A549 (cell line): ENCODE measurements at regions not wholly inside any gene's neighbourhood (a gene's known extent, or its start where the extent isn't known, plus 50 kb on each side); places are given as distances from the start of the nearest gene placed in this dataset.

Source experiments
- CBX2 ChIP-seq: fragments of 200-600 bp; sonication (generic); IDR thresholded peaks from 2 replicates; pipeline ENCODE4 v1.6.1; 2016; ENCODE audit warnings: low read depth, mild to moderate bottlenecking, borderline replicate concordance
- CEBPB ChIP-seq, 2 experiments: fragments of >200 bp in 1 of 2; sonication (Bioruptor Twin) in 1 of 2; formaldehyde crosslinking in 1 of 2; IDR thresholded peaks; 2 replicates each; pipeline ENCODE4 v1.6.1; 2012 to 2016
- CTCF ChIP-seq: fragments of >200 bp; sonication (Bioruptor Twin); formaldehyde crosslinking; IDR thresholded peaks from 3 replicates; pipeline ENCODE4 v1.5.1; 2016
- JUN ChIP-seq, 2 experiments: fragments of >200 bp; sonication (Bioruptor Twin); formaldehyde crosslinking; IDR thresholded peaks; 2 replicates in 1 of 2; 3 replicates in 1 of 2; pipeline ENCODE4 v1.6.1; 2016 to 2017
- MAFK ChIP-seq: fragments of 450-650 bp; IDR thresholded peaks from 2 replicates; pipeline ENCODE4 v1.6.1; 2014; ENCODE audit not compliant: partially characterized antibody
- MAX ChIP-seq: IDR thresholded peaks from 2 replicates; pipeline ENCODE4 v1.6.1; 2012
- MYC ChIP-seq: IDR thresholded peaks from 2 replicates; pipeline ENCODE4 v1.6.1; 2012; ENCODE audit warnings: mild to moderate bottlenecking, inconsistent platforms, low read length, improper control_type of control experiment, borderline replicate concordance
- PHF8 ChIP-seq: fragments of 200-600 bp; sonication (generic); IDR thresholded peaks from 2 replicates; pipeline ENCODE4 v1.6.1; 2016; ENCODE audit warnings: low read depth, mild to moderate bottlenecking, antibody characterized with exemption, moderate library complexity, borderline replicate concordance
- SMC3 ChIP-seq: fragments of >200 bp; sonication (Bioruptor Twin); formaldehyde crosslinking; IDR thresholded peaks from 3 replicates; pipeline ENCODE4 v1.6.1; 2018; ENCODE audit warnings: inconsistent platforms

- no peak for TF ChIP-seq SMC3
- no peak for TF ChIP-seq CTCF
- TF ChIP-seq PHF8, result no peak
- no peak for TF ChIP-seq JUN (IDR thresholded peaks at IDR 0.05)
- TF ChIP-seq MAFK, result no peak
- TF ChIP-seq CEBPB (IDR thresholded peaks at IDR 0.05), result no peak
- TF ChIP-seq MYC, result no peak
- no peak for TF ChIP-seq CBX2
- TF ChIP-seq MAX, result no peak
Observed at GRCh38 chr5:124408738-124409453, 337.5 kb downstream of the ZNF608 start.
